B cell (primary cell): ENCODE measurements at regions not wholly inside any gene's neighbourhood (a gene's known extent, or its start where the extent isn't known, plus 50 kb on each side); places are given as distances from the start of the nearest gene placed in this dataset.

Source experiments
- ATAC-seq: fragments of 200-7000 bp; cut with Tn5 transposase; one replicate; pipeline ENCODE4 v1.10.0; 2021; ENCODE audit warnings: low read depth, mild to moderate bottlenecking, moderate number of reproducible peaks, moderate library complexity
- CTCF ChIA-PET: fragments of 350-600 bp; sonication (Branson Sonifier 250); formaldehyde crosslinking; loops from one replicate; lab custom pipeline; 2021; ENCODE audit warnings: antibody characterized with exemption, inconsistent platforms; lab: Charles Lee
- POLR2A ChIA-PET: fragments of 350-600 bp; sonication (Branson Sonifier 250); formaldehyde crosslinking; loops from one replicate; lab custom pipeline; 2021; ENCODE audit warnings: antibody characterized with exemption; lab: Charles Lee
- DNase-seq: peaks from one replicate; pipeline ENCODE4 v3.0.0; 2013
- H2AFZ ChIP-seq: 2 replicates; pipeline ENCODE4 v1.6.1; 2012; ENCODE audit warnings: mild to moderate bottlenecking, low read depth, low read length; ENCODE audit not compliant: insufficient read depth, poor library complexity, severe bottlenecking
- H3K27ac ChIP-seq, 2 donors: 1 replicate in 1 of 2; 2 replicates in 1 of 2; pipeline ENCODE4 v1.5.1; 2012 to 2013; ENCODE audit warnings: low read length in 2 of 2, mild to moderate bottlenecking in 2 of 2, moderate library complexity in 1 of 2
- H3K27me3 ChIP-seq, 4 experiments: fragments of 200-600 bp in 1 of 4; sonication (generic) in 1 of 4; replicated peaks in 1 of 4; 1 replicate in 2 of 4; 2 replicates in 2 of 4; pipeline versions ENCODE4 v1.6.1 to v1.7.0; 2013 to 2016; ENCODE audit warnings: low read length in 3 of 4, mild to moderate bottlenecking in 2 of 4, mixed read lengths in 1 of 4, moderate library complexity in 1 of 4; ENCODE audit not compliant: insufficient read depth in 4 of 4, control insufficient read depth in 3 of 4; ENCODE audit errors: control extremely low read depth in 1 of 4
- H3K36me3 ChIP-seq, 2 experiments: replicated peaks in 1 of 2; 1 replicate in 1 of 2; 2 replicates in 1 of 2; pipeline versions ENCODE4 v1.6.1 to v1.7.1; 2013; ENCODE audit warnings: low read length in 1 of 2; ENCODE audit not compliant: insufficient read depth in 2 of 2, control insufficient read depth in 1 of 2; ENCODE audit errors: control extremely low read depth in 1 of 2, extremely low read depth in 1 of 2
- H3K4me1 ChIP-seq, 2 donors: fragments of 200-600 bp in 1 of 2; sonication (generic) in 1 of 2; 1 replicate in 1 of 2; 2 replicates in 1 of 2; pipeline versions ENCODE4 v1.5.1 to v1.6.1; 2013 to 2017; ENCODE audit warnings: low read length in 2 of 2; ENCODE audit not compliant: control insufficient read depth in 2 of 2, insufficient read depth in 2 of 2
- H3K4me2 ChIP-seq: replicated peaks from 2 replicates; pipeline ENCODE3; 2012; ENCODE audit warnings: mild to moderate bottlenecking, low read depth, low read length; ENCODE audit not compliant: poor library complexity, severe bottlenecking
- H3K4me3 ChIP-seq, 5 experiments: fragments of 200-600 bp in 1 of 5; sonication (generic) in 1 of 5; 1 replicate in 3 of 5; 2 replicates in 2 of 5; pipeline versions ENCODE4 v1.5.1 to v1.7.0; 2011 to 2016; ENCODE audit warnings: low read length in 4 of 5, mild to moderate bottlenecking in 4 of 5, low read depth in 2 of 5, control low read depth in 1 of 5, moderate library complexity in 1 of 5; ENCODE audit not compliant: insufficient read depth in 1 of 5; ENCODE audit errors: control extremely low read depth in 1 of 5, extremely low read depth in 1 of 5
- H3K79me2 ChIP-seq: fragments of 200-600 bp; sonication (generic); one replicate; pipeline ENCODE4 v1.6.0; 2016; ENCODE audit warnings: low read length; ENCODE audit not compliant: control insufficient read depth, insufficient read depth
- H3K9ac ChIP-seq: fragments of 200-600 bp; sonication (generic); 2 replicates; pipeline ENCODE4 v1.6.1; 2017; ENCODE audit warnings: mild to moderate bottlenecking, low read length, moderate library complexity
- H3K9me3 ChIP-seq, 3 donors: one replicate each; pipeline versions ENCODE4 v1.6.1 to v1.7.1; 2013; ENCODE audit warnings: low read length in 2 of 3; ENCODE audit not compliant: control insufficient read depth in 2 of 3, insufficient read depth in 1 of 3; ENCODE audit errors: control extremely low read depth in 1 of 3
- H4K20me1 ChIP-seq: 2 replicates; pipeline ENCODE4 v1.6.0; 2012; ENCODE audit warnings: mild to moderate bottlenecking, low read length; ENCODE audit not compliant: insufficient read depth, control insufficient read depth, poor library complexity, severe bottlenecking
- H3K27ac Mint-ChIP-seq: one replicate; pipeline ENCODE4 v1.8.0; 2021; ENCODE audit warnings: mixed read lengths
- H3K27me3 Mint-ChIP-seq: one replicate; pipeline ENCODE4 v1.8.0; 2021; ENCODE audit warnings: mixed read lengths
- H3K4me1 Mint-ChIP-seq: one replicate; pipeline ENCODE4 v1.8.0; 2021; ENCODE audit warnings: mixed read lengths
- H3K4me3 Mint-ChIP-seq: one replicate; pipeline ENCODE4 v1.8.0; 2021; ENCODE audit warnings: mixed read lengths
- H3K9me3 Mint-ChIP-seq: one replicate; pipeline ENCODE4 v1.8.0; 2022; ENCODE audit warnings: mixed read lengths; ENCODE audit not compliant: insufficient read depth
- EZH2 ChIP-seq: IDR thresholded peaks from 2 replicates; pipeline ENCODE4 v1.6.1; 2012; ENCODE audit warnings: borderline replicate concordance, low read depth, mild to moderate bottlenecking, moderate library complexity, low read length; ENCODE audit not compliant: insufficient read depth, poor library complexity, severe bottlenecking
- WGBS: methylation state at CpG from one replicate; pipeline ENCODE4 v1.1.5; 2013; ENCODE audit warnings: missing lambda C conversion rate; ENCODE audit not compliant: insufficient coverage; 5-methylcytosine and 5-hydroxymethylcytosine counted together
- intact Hi-C: fragments of 100-400 bp; cut with micrococcal nuclease; formaldehyde crosslinking; loops from one replicate; pipeline ENCODE4 v1.10.0; 2022
- TF ChIP-seq, protein P1 (sequence below): fragments of 200-600 bp; IDR thresholded peaks from one replicate; pipeline ENCODE4 v1.8.0; 2022; ENCODE audit warnings: antibody characterized with exemption, mild to moderate bottlenecking

DNA sequence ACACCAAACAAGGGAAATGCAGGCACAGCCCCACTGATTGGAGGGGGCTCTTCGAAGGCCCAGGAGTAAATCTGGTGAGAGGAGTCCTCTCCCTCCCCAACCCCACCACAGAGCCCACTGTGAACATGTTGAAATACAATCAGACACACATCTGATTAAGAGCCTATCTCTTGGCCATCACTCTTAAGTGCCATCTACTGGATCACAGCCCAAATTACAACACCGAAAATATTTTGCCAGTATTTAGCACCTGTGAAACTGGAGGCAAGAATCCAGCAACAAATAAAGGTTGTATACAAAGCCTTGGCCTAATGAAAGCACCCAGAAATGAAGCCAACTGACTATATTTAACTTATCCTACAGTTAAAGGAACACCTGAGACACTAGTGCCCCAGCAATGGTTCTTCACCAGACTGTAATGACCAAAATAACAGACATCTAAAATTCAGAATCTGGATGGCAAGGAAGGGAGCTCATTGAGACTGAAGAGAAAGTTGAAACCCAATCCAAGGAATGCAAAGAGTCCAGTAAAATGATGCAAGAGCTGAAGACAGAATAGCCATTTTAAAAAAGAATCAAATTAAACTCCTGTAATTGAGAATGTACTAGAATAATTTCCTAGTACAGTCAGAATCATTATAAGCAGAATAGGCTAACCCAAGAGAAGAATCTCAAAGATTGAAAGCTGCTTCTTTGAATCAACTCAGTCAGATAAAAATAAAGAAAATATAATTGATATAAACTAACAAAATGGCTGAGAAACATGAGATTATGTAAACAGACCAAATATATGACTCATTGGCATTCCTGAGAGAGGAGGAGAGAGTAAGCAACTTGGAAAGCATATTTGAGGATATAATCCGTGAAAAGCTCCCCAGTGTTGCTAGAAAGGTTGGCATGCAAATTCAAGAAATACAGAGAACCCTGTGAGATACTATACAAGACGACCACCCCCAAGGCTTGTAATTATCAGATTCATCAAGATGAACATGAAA is 1117.0 kb downstream of the FLRT2 start:
- no peaks in the 10 kb centered on the region for H3K27me3 ChIP-seq
- H3K4me3 Mint-ChIP-seq, result no peak overlapping the region
- no peak overlapping the region for H3K27ac Mint-ChIP-seq

DNA sequence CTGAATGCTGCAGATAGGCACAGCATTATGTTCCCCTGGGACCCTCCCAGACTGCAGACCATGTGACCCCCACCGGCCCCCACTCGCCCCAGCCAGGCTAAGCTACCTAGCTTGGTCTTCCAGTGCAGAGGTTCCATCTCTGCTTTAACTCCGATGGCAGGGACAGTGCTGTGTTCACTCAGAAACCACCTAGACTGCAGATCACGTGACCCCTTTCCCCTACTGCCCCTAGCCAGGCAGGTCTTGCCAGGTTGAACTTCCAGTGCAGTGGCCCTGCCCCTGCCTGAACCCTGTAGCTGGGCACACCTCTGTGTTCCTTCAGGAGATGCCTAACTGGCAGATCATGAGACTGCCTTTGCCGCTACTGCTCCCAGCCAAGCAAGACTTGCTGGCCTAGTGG is 1116.2 kb downstream of the FLRT2 start:
- intact Hi-C loops, result no loop called here
- Mint-ChIP-seq H3K27me3 (no peaks in the 10 kb centered on the region), H3K27ac (no peak overlapping the region), H3K4me1 (no peaks in the 10 kb centered on the region), H3K4me3 (no peak overlapping the region), H3K9me3 (peaks cover 3% of the 10 kb centered on the region)
- Histone ChIP-seq H3K4me3 (no peak overlapping the region), H2AFZ (no peak overlapping the region), H3K4me1 (no peaks in the 10 kb centered on the region), H3K27ac (no peak overlapping the region), H3K9ac (no peak overlapping the region), H3K4me2 (no peak overlapping the region), H3K27me3 (no peaks in the 10 kb centered on the region), H3K9me3 (peaks cover 0 to 6% (median 0%) of the 10 kb centered on the region in 3 donors), H4K20me1 (no peaks in the 10 kb centered on the region), H3K36me3 (no peaks in the 10 kb centered on the region), H3K79me2 (no peaks in the 10 kb centered on the region)
- ChIA-PET CTCF (no interaction called here), POLR2A (no interaction called here)
- ATAC-seq, result no peak
- no peak for DNase-seq
- TF ChIP-seq, protein P1, sequence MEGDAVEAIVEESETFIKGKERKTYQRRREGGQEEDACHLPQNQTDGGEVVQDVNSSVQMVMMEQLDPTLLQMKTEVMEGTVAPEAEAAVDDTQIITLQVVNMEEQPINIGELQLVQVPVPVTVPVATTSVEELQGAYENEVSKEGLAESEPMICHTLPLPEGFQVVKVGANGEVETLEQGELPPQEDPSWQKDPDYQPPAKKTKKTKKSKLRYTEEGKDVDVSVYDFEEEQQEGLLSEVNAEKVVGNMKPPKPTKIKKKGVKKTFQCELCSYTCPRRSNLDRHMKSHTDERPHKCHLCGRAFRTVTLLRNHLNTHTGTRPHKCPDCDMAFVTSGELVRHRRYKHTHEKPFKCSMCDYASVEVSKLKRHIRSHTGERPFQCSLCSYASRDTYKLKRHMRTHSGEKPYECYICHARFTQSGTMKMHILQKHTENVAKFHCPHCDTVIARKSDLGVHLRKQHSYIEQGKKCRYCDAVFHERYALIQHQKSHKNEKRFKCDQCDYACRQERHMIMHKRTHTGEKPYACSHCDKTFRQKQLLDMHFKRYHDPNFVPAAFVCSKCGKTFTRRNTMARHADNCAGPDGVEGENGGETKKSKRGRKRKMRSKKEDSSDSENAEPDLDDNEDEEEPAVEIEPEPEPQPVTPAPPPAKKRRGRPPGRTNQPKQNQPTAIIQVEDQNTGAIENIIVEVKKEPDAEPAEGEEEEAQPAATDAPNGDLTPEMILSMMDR, result no peak
- TF ChIP-seq EZH2, result no peak
- 89% methylated on average over 4 of the region's 5 CpGs for WGBS

More for the DNA sequence above, 1117.0 kb downstream of the FLRT2 start:
- Histone ChIP-seq H3K9ac (no peak overlapping the region), H3K36me3 (no peaks in the 10 kb centered on the region), H3K79me2 (no peaks in the 10 kb centered on the region), H2AFZ (no peak overlapping the region), H3K4me2 (no peak overlapping the region), H4K20me1 (no peaks in the 10 kb centered on the region), H3K4me3 (no peak overlapping the region), H3K9me3 (peaks cover 0 to 6% (median 0%) of the 10 kb centered on the region in 3 donors), H3K4me1 (no peaks in the 10 kb centered on the region), H3K27ac (no peak overlapping the region)
- 93% methylated on average over 1 of the region's 4 CpGs for WGBS
- no peak for TF ChIP-seq EZH2
- TF ChIP-seq, protein P1, result no peak
- Mint-ChIP-seq H3K27me3 (no peaks in the 10 kb centered on the region), H3K9me3 (peaks cover 3% of the 10 kb centered on the region), H3K4me1 (no peaks in the 10 kb centered on the region)
- DNase-seq (no peak), ATAC-seq (no peak)
- ChIA-PET POLR2A (no interaction called here), CTCF (no interaction called here)
- intact Hi-C loops, result no loop called here
